ENCODE measurements at regions not wholly inside any gene's neighbourhood (a gene's known extent, or its start where the extent isn't known, plus 50 kb on each side); places are given as distances from the start of the nearest gene placed in this dataset.

DNA sequence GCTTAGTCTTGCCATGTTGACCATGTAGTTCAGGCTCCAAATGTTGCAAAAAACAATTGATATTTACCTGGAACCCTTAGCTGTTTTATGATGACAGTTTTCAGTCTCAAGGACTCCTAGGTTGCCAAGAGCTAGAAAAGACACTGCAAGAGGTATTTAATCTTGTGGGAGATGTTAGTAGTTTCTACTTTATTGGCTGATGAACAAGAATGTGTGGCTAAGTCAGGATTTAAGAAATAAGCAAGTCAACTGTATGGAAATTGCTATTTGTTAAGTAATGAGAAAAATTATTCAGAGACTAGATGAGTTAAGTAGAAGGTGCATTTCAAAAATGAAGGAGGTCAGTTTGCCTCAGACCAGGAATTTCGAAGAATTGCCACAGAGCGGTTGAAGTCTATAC, 639.7 kb upstream of the USP24 start (continued):
- TF ChIP-seq HES4 (CRISPR knock-in tag; IDR thresholded peaks at IDR 0.05; ENCODE audit: borderline replicate concordance) = no peak
- TF ChIP-seq ATF1 (CRISPR knock-in tag; IDR thresholded peaks at IDR 0.05) = no peak
- no peak for TF ChIP-seq ZSCAN20 (CRISPR knock-in tag; IDR thresholded peaks at IDR 0.05; ENCODE audit: borderline replicate concordance)
- no peak for TF ChIP-seq MEF2D (CRISPR knock-in tag; IDR thresholded peaks at IDR 0.05)
- no peak for TF ChIP-seq KAT8 (CRISPR knock-in tag; IDR thresholded peaks at IDR 0.05)
- no peak for TF ChIP-seq FOXK2 (IDR thresholded peaks at IDR 0.05)

DNA sequence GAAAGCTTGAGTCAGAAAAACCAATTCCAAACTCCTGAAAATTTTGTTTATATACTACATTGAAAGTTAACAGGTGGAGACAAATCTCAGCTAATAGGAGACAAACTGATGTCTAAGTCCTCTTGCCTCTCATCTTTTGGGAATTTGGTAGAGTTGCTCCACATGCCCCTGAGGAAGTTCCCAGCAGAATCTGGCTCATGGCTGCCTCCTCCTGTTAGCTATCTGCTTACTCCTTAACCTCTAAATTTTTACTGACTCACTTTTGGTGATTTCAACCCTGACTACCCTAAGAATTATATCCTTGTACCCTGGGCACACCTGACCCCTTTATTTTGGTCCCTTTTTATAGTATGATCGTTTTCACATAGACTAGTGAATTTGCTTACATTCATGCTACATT, 633.7 kb upstream of the USP24 start:
- no peaks in the 10 kb centered on the region for H3K79me2 ChIP-seq (ENCODE audit: insufficient read depth, low read length)
- H4K20me1 ChIP-seq (ENCODE audit: insufficient read depth, low read length) = no peaks in the 10 kb centered on the region
- TF ChIP-seq STAG1 (CRISPR knock-in tag; IDR thresholded peaks at IDR 0.05) (peak; percentile 32; the same call in 1 of the 2 replicates), SMC3 (IDR thresholded peaks at IDR 0.05; ENCODE audit: low read length) (peak; percentile 23; the same call in 1 of the 2 replicates), ZNF850 (CRISPR knock-in tag; conservative IDR thresholded peaks at IDR 0.05) (no peak), GATAD2A (CRISPR knock-in tag; IDR thresholded peaks at IDR 0.05) (no peak), ZNF678 (CRISPR knock-in tag; IDR thresholded peaks at IDR 0.05) (no peak), ZBTB20 (CRISPR knock-in tag; IDR thresholded peaks at IDR 0.05; ENCODE audit: borderline replicate concordance, low read depth) (no peak), FOXP1 (IDR thresholded peaks at IDR 0.05) (no peak), FOXP1 (CRISPR knock-in tag; IDR thresholded peaks at IDR 0.05) (no peak), ZNF230 (CRISPR knock-in tag; IDR thresholded peaks at IDR 0.05) (no peak)
- no peak overlapping the region for H3K4me2 ChIP-seq (ENCODE audit: low read depth, low read length)
- FAIRE-seq (no peak), DNase-seq (ENCODE audit: low spot score) (no peak), ATAC-seq (no peak)
- H3K9ac ChIP-seq (ENCODE audit: insufficient read depth, low read depth, low read length) = no peak overlapping the region
- ChIA-PET POLR2A (no interaction called here), CTCF (ENCODE audit: low intra/inter-chr PET ratio, low total read pairs) (no interaction called here)
- no peak overlapping the region for H3K27ac ChIP-seq (ENCODE audit: extremely low read length, insufficient read depth, low read length)
- H3K27me3 ChIP-seq (ENCODE audit: control insufficient read depth in 1 of 2, insufficient read depth in 2 of 2, low read length in 2 of 2) = no peaks in the 10 kb centered on the region
- no peak overlapping the region for H2AFZ ChIP-seq (ENCODE audit: low read length)
- no peak overlapping the region for H3K4me3 ChIP-seq (replicated peaks in 1 of 3; ENCODE audit: insufficient read depth in 1 of 3, low read depth in 2 of 3, low read length in 3 of 3)
- H3K4me1 ChIP-seq (ENCODE audit: insufficient read depth, low read length) = no peaks in the 10 kb centered on the region
- no TSS peak for BruUV-seq (replicated peaks)
- intact Hi-C loops (cut with micrococcal nuclease; ENCODE audit: unreplicated experiment) = no loop called here
- WGBS (ENCODE audit: low lambda C conversion rate) = 0% methylated on average over 1 of the region's 1 CpG
- in situ Hi-C loops (cut with HindIII; ENCODE audit: extremely low pct_ligation_motif_present, low pct_unique_long_range_greater_than_20kb) = no loop called here
- H3K9me3 ChIP-seq (ENCODE audit: low read length) = no peaks in the 10 kb centered on the region
- no peaks in the 10 kb centered on the region for H3K36me3 ChIP-seq (replicated peaks in 1 of 2; ENCODE audit: control insufficient read depth in 1 of 2, insufficient read depth in 2 of 2, low read length in 2 of 2)
